Prostate gland (tissue), 2 donors: ENCODE measurements at regions not wholly inside any gene's neighbourhood (a gene's known extent, or its start where the extent isn't known, plus 50 kb on each side); places are given as distances from the start of the nearest gene placed in this dataset.

Source experiments
- DNase-seq: peaks from one replicate; pipeline ENCODE4 v3.0.0-alpha.2; 2019; ENCODE audit warnings: low spot score
- H3K27ac ChIP-seq, 2 donors: fragments of 200-600 bp; sonication (generic); 2 replicates each; pipeline ENCODE4 v1.5.1; 2017 to 2019
- H3K27me3 ChIP-seq: fragments of 200-600 bp; sonication (generic); replicated peaks from 2 replicates; pipeline ENCODE4 v1.5.1; 2019; ENCODE audit not compliant: insufficient read depth
- H3K36me3 ChIP-seq, 2 donors: fragments of 200-600 bp; sonication (generic); 1 replicate in 1 of 2; 2 replicates in 1 of 2; pipeline versions ENCODE4 v1.5.1 to v1.8.1; 2017 to 2019
- H3K4me1 ChIP-seq: fragments of 200-600 bp; sonication (generic); replicated peaks from 2 replicates; pipeline ENCODE4 v1.5.1; 2019
- H3K4me3 ChIP-seq, 2 donors: fragments of 200-600 bp; sonication (generic); 2 replicates each; pipeline ENCODE4 v1.5.1; 2017 to 2019
- H3K9me3 ChIP-seq: fragments of 200-600 bp; sonication (generic); 2 replicates; pipeline ENCODE4 v1.5.1; 2017
- POLR2A ChIP-seq: fragments of 450-650 bp; IDR thresholded peaks from one replicate; pipeline ENCODE4 v1.6.1; 2016; ENCODE audit warnings: antibody characterized with exemption, mild to moderate bottlenecking
- POLR2AphosphoS5 ChIP-seq: sonication (generic); formaldehyde crosslinking; IDR thresholded peaks from one replicate; pipeline ENCODE4 v1.6.1; 2017; ENCODE audit warnings: antibody characterized with exemption
- WGBS: methylation state at CpG from one replicate; pipeline ENCODE4 v1.1.5; 2018; 5-methylcytosine and 5-hydroxymethylcytosine counted together
- intact Hi-C: fragments of 100-400 bp; cut with DNase I; formaldehyde crosslinking; loops from one replicate; pipeline ENCODE4 v1.14.2; 2022
- TF ChIP-seq, protein P1 (sequence below), 4 experiments: fragments of 200-600 bp in 2 of 4; fragments of 450-650 bp in 2 of 4; sonication (generic) in 2 of 4; IDR thresholded peaks; 1 replicate in 3 of 4; 2 replicates in 1 of 4; pipeline ENCODE4 v1.5.1; 2016 to 2019; ENCODE audit warnings: antibody characterized with exemption in 4 of 4, mild to moderate bottlenecking in 2 of 4, moderate library complexity in 2 of 4

DNA sequence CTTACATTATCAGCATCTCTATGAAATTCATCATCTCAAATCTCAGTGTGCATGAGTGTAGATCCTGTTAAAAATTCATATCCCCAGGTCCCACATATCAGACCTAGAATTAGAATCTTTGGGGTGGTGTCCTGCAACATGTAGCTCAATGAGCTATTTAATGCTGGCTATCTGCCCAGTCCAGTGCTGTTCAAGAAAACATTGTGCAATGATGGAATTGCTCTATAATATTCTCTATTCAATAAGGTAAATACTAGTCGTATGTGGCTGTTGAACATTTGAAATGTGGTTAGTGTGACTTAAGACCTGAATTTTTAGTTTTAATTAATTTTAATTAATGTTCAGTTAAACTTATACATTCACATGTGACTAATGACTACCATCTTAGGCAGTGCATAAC, 127.4 kb downstream of the NOL4 start:
- no peak for TF ChIP-seq POLR2AphosphoS5
- no peak for TF ChIP-seq POLR2A
- TF ChIP-seq, protein P1, sequence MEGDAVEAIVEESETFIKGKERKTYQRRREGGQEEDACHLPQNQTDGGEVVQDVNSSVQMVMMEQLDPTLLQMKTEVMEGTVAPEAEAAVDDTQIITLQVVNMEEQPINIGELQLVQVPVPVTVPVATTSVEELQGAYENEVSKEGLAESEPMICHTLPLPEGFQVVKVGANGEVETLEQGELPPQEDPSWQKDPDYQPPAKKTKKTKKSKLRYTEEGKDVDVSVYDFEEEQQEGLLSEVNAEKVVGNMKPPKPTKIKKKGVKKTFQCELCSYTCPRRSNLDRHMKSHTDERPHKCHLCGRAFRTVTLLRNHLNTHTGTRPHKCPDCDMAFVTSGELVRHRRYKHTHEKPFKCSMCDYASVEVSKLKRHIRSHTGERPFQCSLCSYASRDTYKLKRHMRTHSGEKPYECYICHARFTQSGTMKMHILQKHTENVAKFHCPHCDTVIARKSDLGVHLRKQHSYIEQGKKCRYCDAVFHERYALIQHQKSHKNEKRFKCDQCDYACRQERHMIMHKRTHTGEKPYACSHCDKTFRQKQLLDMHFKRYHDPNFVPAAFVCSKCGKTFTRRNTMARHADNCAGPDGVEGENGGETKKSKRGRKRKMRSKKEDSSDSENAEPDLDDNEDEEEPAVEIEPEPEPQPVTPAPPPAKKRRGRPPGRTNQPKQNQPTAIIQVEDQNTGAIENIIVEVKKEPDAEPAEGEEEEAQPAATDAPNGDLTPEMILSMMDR (IDR thresholded peaks at IDR 0.05), result no peak
- H3K27ac ChIP-seq, result no peak overlapping the region
- H3K4me1 ChIP-seq, result no peaks in the 10 kb centered on the region
- no peak overlapping the region for H3K4me3 ChIP-seq
- no peaks in the 10 kb centered on the region for H3K9me3 ChIP-seq
- DNase-seq, result no peak
- H3K36me3 ChIP-seq, result no peaks in the 10 kb centered on the region
- no peaks in the 10 kb centered on the region for H3K27me3 ChIP-seq
- 41% methylated on average over 1 of the region's 1 CpG for WGBS
- intact Hi-C loops, result no loop called here

DNA sequence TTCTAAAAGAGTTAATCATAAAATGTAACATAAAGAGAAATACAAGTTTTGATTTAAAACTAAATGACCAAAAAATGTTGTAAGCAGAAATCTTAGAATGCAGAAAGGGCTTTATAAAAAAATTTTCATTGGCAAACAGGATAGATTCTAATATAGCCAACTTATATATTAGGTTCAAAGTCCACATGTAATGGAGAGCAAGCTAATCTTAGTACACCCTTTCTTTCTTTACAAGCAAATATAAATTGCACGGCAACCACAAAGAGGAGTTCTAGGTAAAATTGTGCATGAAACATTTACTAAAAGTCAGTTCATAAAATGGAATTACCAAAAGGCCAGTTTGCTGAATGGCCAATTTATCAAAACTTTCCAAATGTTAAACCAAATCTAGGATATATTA, 130.6 kb downstream of the NOL4 start:
- no peak overlapping the region for H3K27ac ChIP-seq
- no peaks in the 10 kb centered on the region for H3K4me1 ChIP-seq
- 81% methylated on average over 1 of the region's 1 CpG for WGBS
- intact Hi-C loops, result no loop called here
- no peaks in the 10 kb centered on the region for H3K9me3 ChIP-seq
- no peak overlapping the region for H3K4me3 ChIP-seq
- no peak for DNase-seq
- TF ChIP-seq POLR2AphosphoS5 (no peak), POLR2A (no peak)
- TF ChIP-seq, protein P1 (IDR thresholded peaks at IDR 0.05), result no peak
- H3K36me3 ChIP-seq, result no peaks in the 10 kb centered on the region
- H3K27me3 ChIP-seq, result no peaks in the 10 kb centered on the region

DNA sequence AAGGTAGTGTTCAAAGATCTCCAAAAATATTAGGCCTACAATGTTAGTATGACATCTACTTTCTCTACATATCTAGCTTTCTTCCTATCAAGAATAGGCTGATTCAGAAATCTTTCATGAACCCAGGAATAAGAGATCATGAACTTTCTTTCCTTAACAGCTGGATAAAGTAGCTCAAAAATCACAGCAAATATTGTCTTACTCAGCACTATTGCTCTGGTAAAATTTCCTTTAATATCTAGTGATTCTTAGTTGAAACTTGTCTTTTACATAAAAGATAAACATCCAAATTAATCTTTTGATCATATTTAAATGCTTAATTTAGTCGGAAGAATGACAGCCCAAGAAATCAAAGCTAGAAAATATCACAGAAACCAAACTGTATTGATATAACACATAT, 131.9 kb downstream of the NOL4 start:
- no peaks in the 10 kb centered on the region for H3K27me3 ChIP-seq
- DNase-seq, result no peak
- TF ChIP-seq POLR2A (no peak), POLR2AphosphoS5 (no peak)
- TF ChIP-seq, protein P1 (IDR thresholded peaks at IDR 0.05), result no peak
- 77% methylated on average over 1 of the region's 1 CpG for WGBS
- no peak overlapping the region for H3K27ac ChIP-seq
- H3K9me3 ChIP-seq, result no peaks in the 10 kb centered on the region
- H3K36me3 ChIP-seq, result no peaks in the 10 kb centered on the region
- H3K4me3 ChIP-seq, result no peak overlapping the region
- no peaks in the 10 kb centered on the region for H3K4me1 ChIP-seq
- intact Hi-C loops, result no loop called here

DNA sequence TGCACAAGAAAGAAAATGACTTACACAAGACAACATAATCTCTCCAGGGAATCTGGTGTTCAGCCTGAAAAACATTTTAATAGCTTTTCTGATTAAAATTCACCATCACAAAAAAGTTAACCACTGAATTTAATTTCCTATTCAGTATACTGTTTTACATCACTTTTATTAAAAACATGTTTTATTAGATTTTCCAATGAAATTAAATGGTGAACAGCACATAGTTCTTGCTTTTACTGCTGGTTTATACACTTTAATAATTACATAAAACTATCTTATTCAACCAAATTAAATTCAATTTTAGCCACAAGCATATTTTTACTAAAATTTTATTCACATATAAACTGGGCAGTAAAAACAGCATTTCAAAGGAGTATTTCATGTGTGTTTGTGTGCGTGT, 138.3 kb downstream of the NOL4 start:
- H3K4me1 ChIP-seq, result no peaks in the 10 kb centered on the region
- no peak overlapping the region for H3K27ac ChIP-seq
- intact Hi-C loops, result no loop called here
- H3K4me3 ChIP-seq, result no peak overlapping the region
- WGBS, result 0% methylated on average over 1 of the region's 1 CpG
- DNase-seq, result no peak
- no peaks in the 10 kb centered on the region for H3K9me3 ChIP-seq
- H3K36me3 ChIP-seq, result no peaks in the 10 kb centered on the region
- no peaks in the 10 kb centered on the region for H3K27me3 ChIP-seq
- TF ChIP-seq, protein P1 (IDR thresholded peaks at IDR 0.05), result no peak
- TF ChIP-seq POLR2A (no peak), POLR2AphosphoS5 (no peak)

DNA sequence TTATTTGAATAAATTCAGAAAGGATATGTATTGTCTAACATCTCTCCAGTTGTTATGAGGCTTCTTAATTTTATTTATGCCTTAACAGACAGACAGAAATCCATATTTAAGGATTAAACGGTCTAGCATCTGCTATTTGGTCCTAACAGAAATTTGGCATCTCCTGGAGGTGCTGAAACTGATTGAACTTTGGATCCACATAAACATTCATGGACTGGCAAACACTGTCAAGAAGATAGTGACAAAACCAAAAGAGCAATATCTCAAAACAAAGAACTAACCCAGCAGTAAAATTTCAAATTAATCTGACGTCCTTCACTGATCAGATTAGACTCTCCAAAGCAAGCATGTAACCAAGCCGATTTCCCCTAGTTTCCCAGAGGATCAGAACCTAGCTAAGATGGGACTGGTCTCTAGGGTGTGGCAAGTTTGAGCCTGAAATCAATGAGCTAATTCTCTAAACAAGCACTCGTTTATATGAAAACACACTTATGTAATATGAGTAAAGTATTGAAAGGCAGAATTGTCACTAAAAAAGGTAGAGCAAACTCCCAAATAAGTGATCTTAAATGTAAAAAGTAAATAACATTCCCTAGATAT, 139.5 kb downstream of the NOL4 start:
- intact Hi-C loops, result no loop called here
- no peaks in the 10 kb centered on the region for H3K36me3 ChIP-seq
- TF ChIP-seq, protein P1 (IDR thresholded peaks at IDR 0.05), result no peak
- TF ChIP-seq POLR2A (no peak), POLR2AphosphoS5 (no peak)
- no peak overlapping the region for H3K4me3 ChIP-seq
- no peaks in the 10 kb centered on the region for H3K27me3 ChIP-seq
- H3K27ac ChIP-seq, result no peak overlapping the region
- DNase-seq, result no peak
- H3K9me3 ChIP-seq, result no peaks in the 10 kb centered on the region
- no peaks in the 10 kb centered on the region for H3K4me1 ChIP-seq
- WGBS, result 42% methylated on average over 4 of the region's 4 CpGs
